Hepatocyte (in vitro differentiated cells): ENCODE measurements at regions not wholly inside any gene's neighbourhood (a gene's known extent, or its start where the extent isn't known, plus 50 kb on each side); places are given as distances from the start of the nearest gene placed in this dataset.

Experiments
- CTCF ChIP-seq: fragments of 200-600 bp; sonication (generic); IDR thresholded peaks from 2 replicates; pipeline ENCODE4 v1.5.1; 2016; ENCODE audit warnings: antibody characterized with exemption, mild to moderate bottlenecking; ENCODE audit not compliant: poor library complexity
- EZH2 ChIP-seq: fragments of 200-600 bp; sonication (generic); IDR thresholded peaks from 2 replicates; pipeline ENCODE4 v1.6.1; 2016; ENCODE audit warnings: antibody characterized with exemption, mild to moderate bottlenecking, borderline replicate concordance
- EZH2phosphoT487 ChIP-seq: fragments of 200-600 bp; sonication (generic); IDR thresholded peaks from one replicate; pipeline ENCODE4 v1.6.1; 2018; ENCODE audit warnings: antibody characterized with exemption, mild to moderate bottlenecking, low read depth, moderate library complexity; ENCODE audit not compliant: unreplicated experiment, severe bottlenecking

- no peak for TF ChIP-seq EZH2
- no peak for TF ChIP-seq EZH2phosphoT487
- TF ChIP-seq CTCF, result no peak
Observed at GRCh38 chr6:154614101-154614500, 103.6 kb upstream of the CNKSR3 start.
